ENCODE measurements at regions not wholly inside any gene's neighbourhood (a gene's known extent, or its start where the extent isn't known, plus 50 kb on each side); places are given as distances from the start of the nearest gene placed in this dataset.
"Not testable (repeated sequence)": the region's sequence is repeated elsewhere in the genome, so short reads cannot be mapped to it uniquely, and the experiment has no call there.

DNA sequence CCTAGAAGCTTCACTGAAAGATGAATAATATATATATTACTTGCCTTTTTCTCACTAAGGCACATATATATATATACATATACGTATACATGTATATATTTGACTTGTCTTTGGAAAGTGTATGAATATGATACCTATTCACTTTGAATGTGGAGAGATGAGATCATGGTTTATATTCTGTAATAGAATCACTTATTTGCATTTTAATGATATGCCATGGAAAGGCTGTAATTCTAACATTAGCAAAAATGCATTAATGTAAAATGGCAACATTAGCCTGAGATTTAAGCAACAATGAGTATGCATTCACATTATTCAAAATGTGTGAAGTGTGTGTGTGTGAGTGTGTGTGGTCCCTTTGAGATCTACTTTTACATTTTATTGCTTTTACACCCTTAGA, 54.5 kb upstream of the PRKD1 start:
- Histone ChIP-seq H3K9me3 (no peaks in the 10 kb centered on the region), H3K36me3 (no peaks in the 10 kb centered on the region), H3K4me1 (no peaks in the 10 kb centered on the region), H3K4me3 (no peak overlapping the region), H3K27ac (no peak overlapping the region), H3K27me3 (no peaks in the 10 kb centered on the region)
- TF ChIP-seq POLR2AphosphoS5 (IDR thresholded peaks at IDR 0.05) = no peak
- no peak for ATAC-seq
- WGBS, 2 donors (ENCODE audit: low coverage in 1 of 2) = 76 to 91% methylated on average over 1 of the region's 1 CpG

DNA sequence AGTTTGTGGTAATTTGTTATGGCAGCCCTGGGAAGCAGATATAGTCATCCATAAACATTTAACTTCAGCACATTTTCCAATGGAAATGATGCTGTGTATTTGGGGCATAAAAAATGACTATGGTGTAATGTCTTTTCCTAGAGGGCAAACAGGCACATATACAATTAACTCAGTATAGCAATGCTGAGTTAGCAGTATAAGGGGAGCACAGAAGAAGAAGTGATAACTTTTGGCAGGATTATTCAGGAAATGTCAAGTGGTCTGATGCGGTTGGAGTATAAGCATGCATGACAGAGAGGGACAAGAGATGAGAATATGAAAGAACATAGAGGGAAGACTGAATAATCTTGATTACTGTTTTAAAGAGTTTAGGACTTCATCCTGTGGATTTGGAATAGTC, 55.3 kb upstream of the PRKD1 start:
- H3K27me3 ChIP-seq = no peaks in the 10 kb centered on the region
- no peak overlapping the region for H3K27ac ChIP-seq
- H3K4me3 ChIP-seq = no peak overlapping the region
- no peak for TF ChIP-seq POLR2A (IDR thresholded peaks at IDR 0.05)
- TF ChIP-seq, protein P1, sequence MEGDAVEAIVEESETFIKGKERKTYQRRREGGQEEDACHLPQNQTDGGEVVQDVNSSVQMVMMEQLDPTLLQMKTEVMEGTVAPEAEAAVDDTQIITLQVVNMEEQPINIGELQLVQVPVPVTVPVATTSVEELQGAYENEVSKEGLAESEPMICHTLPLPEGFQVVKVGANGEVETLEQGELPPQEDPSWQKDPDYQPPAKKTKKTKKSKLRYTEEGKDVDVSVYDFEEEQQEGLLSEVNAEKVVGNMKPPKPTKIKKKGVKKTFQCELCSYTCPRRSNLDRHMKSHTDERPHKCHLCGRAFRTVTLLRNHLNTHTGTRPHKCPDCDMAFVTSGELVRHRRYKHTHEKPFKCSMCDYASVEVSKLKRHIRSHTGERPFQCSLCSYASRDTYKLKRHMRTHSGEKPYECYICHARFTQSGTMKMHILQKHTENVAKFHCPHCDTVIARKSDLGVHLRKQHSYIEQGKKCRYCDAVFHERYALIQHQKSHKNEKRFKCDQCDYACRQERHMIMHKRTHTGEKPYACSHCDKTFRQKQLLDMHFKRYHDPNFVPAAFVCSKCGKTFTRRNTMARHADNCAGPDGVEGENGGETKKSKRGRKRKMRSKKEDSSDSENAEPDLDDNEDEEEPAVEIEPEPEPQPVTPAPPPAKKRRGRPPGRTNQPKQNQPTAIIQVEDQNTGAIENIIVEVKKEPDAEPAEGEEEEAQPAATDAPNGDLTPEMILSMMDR (IDR thresholded peaks at IDR 0.05) = no peak
- TF ChIP-seq POLR2AphosphoS5 (IDR thresholded peaks at IDR 0.05) = no peak
- no peak for TF ChIP-seq EP300 (IDR thresholded peaks at IDR 0.05)
- no peaks in the 10 kb centered on the region for H3K9me3 ChIP-seq
- ATAC-seq = no peak
- H3K4me1 ChIP-seq = no peaks in the 10 kb centered on the region
- 29 to 57% methylated on average over 1 of the region's 1 CpG for WGBS, 2 donors (ENCODE audit: low coverage in 1 of 2)
- no peaks in the 10 kb centered on the region for H3K36me3 ChIP-seq

DNA sequence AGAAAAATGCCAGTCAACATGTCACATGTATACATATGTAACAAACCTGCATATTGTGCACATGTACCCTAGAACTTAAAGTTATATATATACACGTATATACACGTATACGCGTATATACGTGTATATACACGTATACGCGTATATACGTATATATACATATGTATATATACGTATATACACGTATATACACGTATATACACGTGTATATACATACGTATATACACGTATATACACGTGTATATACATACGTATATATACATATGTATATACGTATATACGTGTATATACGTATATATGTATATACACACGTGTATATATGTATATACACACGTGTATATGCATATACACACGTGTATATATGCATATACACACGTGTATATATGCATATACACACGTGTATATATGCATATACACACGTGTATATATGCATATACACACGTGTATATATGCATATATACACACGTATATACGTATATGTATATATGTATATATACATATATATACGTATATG, 62.8 kb upstream of the PRKD1 start:
- WGBS, 2 donors (ENCODE audit: low coverage in 1 of 2) = 71 to 81% methylated on average over 30 of the region's 30 CpGs

DNA sequence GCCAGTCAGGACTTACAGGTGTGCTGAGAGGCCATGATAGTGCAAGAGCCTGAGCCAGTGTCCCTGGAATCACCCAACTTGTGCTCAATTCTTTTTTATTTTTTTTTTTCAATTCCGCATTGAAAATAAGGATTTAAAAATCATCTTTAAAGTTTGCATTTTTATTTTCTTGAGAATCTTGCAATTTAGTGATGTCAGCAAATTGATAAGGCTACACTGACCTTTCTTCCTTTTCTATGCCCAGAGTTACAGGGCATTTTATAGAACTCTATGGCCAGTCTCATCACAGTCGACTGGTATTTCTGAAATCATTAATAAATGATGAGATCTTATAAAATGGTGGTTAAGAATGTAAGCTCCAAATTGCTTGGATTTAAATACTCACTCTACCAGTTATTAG, 63.3 kb upstream of the PRKD1 start:
- H3K27ac ChIP-seq = no peak overlapping the region
- 83 to 91% methylated on average over 2 of the region's 2 CpGs for WGBS, 2 donors (ENCODE audit: low coverage in 1 of 2)
- no peak for ATAC-seq
- no peaks in the 10 kb centered on the region for H3K9me3 ChIP-seq
- no peaks in the 10 kb centered on the region for H3K4me1 ChIP-seq
- TF ChIP-seq EP300 (IDR thresholded peaks at IDR 0.05) (no peak), POLR2A (IDR thresholded peaks at IDR 0.05) (no peak), POLR2AphosphoS5 (IDR thresholded peaks at IDR 0.05) (no peak)
- TF ChIP-seq, protein P1 (IDR thresholded peaks at IDR 0.05) = no peak
- H3K4me3 ChIP-seq = no peak overlapping the region
- H3K36me3 ChIP-seq = no peaks in the 10 kb centered on the region
- no peaks in the 10 kb centered on the region for H3K27me3 ChIP-seq

More for the DNA sequence above, 62.8 kb upstream of the PRKD1 start:
- H3K27ac ChIP-seq, H3K27me3 ChIP-seq, H3K9me3 ChIP-seq, ATAC-seq, H3K4me1 ChIP-seq, H3K36me3 ChIP-seq, H3K4me3 ChIP-seq: not testable (repeated sequence)

DNA sequence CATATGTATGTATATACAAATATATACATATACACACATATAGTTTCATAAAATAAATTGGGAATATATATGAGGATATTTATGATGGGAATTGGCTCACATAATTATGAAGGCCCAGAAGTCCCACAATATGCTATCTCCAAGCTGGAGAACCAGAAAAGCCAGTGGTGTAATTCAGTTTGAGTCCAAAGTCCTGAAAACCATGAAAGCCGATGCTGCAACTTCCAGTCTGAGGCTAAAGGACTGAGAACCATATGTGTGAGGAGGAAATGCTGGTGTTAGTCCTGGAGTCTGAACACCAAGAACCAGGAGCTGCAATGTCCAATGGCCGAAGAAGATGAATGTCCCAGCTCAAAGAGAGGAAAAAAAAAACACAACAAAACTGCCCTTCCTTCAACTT, 65.5 kb upstream of the PRKD1 start:
- Histone ChIP-seq H3K9me3 (no peaks in the 10 kb centered on the region), H3K27ac (no peak overlapping the region), H3K36me3 (no peaks in the 10 kb centered on the region), H3K4me3 (no peak overlapping the region), H3K4me1 (no peaks in the 10 kb centered on the region), H3K27me3 (no peaks in the 10 kb centered on the region)
- TF ChIP-seq POLR2A (IDR thresholded peaks at IDR 0.05) = no peak
- no peak for TF ChIP-seq POLR2AphosphoS5 (IDR thresholded peaks at IDR 0.05)
- TF ChIP-seq EP300 (IDR thresholded peaks at IDR 0.05) = no peak
- TF ChIP-seq, protein P1 (IDR thresholded peaks at IDR 0.05) = no peak
- ATAC-seq = no peak
- WGBS, 2 donors (ENCODE audit: low coverage in 1 of 2) = 86 to 94% methylated on average over 2 of the region's 2 CpGs

DNA sequence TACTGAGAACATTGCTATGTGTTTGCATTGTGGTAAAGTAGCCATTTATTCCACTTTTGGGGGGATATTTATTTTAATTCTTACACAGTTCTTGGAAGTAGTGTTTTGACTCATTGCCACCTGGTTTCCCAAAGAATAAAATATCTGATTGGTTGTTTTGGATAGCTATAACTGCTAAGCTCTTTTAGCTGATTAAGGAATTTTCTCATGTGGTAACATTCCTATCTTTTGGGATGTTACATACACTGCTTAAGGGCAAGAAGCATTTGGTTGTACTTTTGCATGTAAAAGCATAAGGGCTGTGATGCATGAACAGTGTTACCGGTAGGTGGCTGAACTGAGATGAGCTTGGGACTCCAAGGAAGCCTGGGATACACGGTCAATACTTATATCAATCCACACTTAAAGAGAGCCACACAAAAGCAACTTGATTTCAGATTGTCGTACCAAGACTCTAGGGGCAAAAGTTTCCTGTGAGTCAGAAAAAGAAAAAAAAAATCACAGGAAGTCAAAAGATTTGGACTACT, 71.4 kb upstream of the PRKD1 start:
- no peak for TF ChIP-seq EP300 (IDR thresholded peaks at IDR 0.05)
- TF ChIP-seq, protein P1 (IDR thresholded peaks at IDR 0.05) = no peak
- no peak for TF ChIP-seq POLR2A (IDR thresholded peaks at IDR 0.05)
- TF ChIP-seq POLR2AphosphoS5 (IDR thresholded peaks at IDR 0.05) = no peak
- ATAC-seq = no peak
- Histone ChIP-seq H3K27me3 (no peaks in the 10 kb centered on the region), H3K4me1 (no peaks in the 10 kb centered on the region), H3K4me3 (no peak overlapping the region), H3K9me3 (no peaks in the 10 kb centered on the region), H3K27ac (no peak overlapping the region), H3K36me3 (no peaks in the 10 kb centered on the region)
- WGBS, 2 donors (ENCODE audit: low coverage in 1 of 2) = 37 to 66% methylated on average over 2 to 3 of the region's 3 CpGs

Measured in gastroesophageal sphincter (tissue), 4 donors.